ENCODE measurements at regions not wholly inside any gene's neighbourhood (a gene's known extent, or its start where the extent isn't known, plus 50 kb on each side); places are given as distances from the start of the nearest gene placed in this dataset.
"Not testable (repeated sequence)": the region's sequence is repeated elsewhere in the genome, so short reads cannot be mapped to it uniquely, and the experiment has no call there.

DNA sequence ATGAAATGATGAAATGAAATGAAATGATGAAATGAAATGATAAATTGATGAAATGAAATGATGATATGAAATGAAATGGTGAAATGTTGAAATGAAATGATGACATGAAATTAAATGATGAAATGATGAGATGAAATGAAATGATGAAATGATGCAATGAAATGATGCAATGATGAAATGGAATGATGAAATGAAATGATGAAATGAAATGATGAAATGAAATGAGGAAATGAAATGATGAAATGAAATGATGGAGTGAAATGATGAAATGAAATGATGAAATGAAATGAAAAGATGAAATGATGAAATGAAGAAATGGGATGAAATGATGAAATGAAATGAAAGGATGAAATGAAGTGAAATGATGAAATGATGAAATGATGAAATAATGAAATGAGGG lies 558.9 kb downstream of the TP53TG3F start:
- TF ChIP-seq POLR2AphosphoS5 (IDR thresholded peaks at IDR 0.05; ENCODE audit: low read depth, low read length); FOXJ3 (CRISPR knock-in tag; IDR thresholded peaks at IDR 0.05); JUND (IDR thresholded peaks at IDR 0.05); EZH2phosphoT487 (IDR thresholded peaks at IDR 0.05; ENCODE audit: borderline replicate concordance, low read depth); SMC3 (IDR thresholded peaks at IDR 0.05; ENCODE audit: low read depth, low read length); RCOR1 (IDR thresholded peaks at IDR 0.05; ENCODE audit: low read length); CHD2 (IDR thresholded peaks at IDR 0.05; ENCODE audit: low read length, partially characterized antibody); RFX5 (IDR thresholded peaks at IDR 0.05; ENCODE audit: low read length); RAD21 (IDR thresholded peaks at IDR 0.05; ENCODE audit: low read length): not testable (repeated sequence)
- TF ChIP-seq, protein P1, sequence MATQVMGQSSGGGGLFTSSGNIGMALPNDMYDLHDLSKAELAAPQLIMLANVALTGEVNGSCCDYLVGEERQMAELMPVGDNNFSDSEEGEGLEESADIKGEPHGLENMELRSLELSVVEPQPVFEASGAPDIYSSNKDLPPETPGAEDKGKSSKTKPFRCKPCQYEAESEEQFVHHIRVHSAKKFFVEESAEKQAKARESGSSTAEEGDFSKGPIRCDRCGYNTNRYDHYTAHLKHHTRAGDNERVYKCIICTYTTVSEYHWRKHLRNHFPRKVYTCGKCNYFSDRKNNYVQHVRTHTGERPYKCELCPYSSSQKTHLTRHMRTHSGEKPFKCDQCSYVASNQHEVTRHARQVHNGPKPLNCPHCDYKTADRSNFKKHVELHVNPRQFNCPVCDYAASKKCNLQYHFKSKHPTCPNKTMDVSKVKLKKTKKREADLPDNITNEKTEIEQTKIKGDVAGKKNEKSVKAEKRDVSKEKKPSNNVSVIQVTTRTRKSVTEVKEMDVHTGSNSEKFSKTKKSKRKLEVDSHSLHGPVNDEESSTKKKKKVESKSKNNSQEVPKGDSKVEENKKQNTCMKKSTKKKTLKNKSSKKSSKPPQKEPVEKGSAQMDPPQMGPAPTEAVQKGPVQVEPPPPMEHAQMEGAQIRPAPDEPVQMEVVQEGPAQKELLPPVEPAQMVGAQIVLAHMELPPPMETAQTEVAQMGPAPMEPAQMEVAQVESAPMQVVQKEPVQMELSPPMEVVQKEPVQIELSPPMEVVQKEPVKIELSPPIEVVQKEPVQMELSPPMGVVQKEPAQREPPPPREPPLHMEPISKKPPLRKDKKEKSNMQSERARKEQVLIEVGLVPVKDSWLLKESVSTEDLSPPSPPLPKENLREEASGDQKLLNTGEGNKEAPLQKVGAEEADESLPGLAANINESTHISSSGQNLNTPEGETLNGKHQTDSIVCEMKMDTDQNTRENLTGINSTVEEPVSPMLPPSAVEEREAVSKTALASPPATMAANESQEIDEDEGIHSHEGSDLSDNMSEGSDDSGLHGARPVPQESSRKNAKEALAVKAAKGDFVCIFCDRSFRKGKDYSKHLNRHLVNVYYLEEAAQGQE (IDR thresholded peaks at IDR 0.05; ENCODE audit: low read depth, low read length) = not testable (repeated sequence)
- TF ChIP-seq, protein P2, sequence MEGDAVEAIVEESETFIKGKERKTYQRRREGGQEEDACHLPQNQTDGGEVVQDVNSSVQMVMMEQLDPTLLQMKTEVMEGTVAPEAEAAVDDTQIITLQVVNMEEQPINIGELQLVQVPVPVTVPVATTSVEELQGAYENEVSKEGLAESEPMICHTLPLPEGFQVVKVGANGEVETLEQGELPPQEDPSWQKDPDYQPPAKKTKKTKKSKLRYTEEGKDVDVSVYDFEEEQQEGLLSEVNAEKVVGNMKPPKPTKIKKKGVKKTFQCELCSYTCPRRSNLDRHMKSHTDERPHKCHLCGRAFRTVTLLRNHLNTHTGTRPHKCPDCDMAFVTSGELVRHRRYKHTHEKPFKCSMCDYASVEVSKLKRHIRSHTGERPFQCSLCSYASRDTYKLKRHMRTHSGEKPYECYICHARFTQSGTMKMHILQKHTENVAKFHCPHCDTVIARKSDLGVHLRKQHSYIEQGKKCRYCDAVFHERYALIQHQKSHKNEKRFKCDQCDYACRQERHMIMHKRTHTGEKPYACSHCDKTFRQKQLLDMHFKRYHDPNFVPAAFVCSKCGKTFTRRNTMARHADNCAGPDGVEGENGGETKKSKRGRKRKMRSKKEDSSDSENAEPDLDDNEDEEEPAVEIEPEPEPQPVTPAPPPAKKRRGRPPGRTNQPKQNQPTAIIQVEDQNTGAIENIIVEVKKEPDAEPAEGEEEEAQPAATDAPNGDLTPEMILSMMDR (IDR thresholded peaks at IDR 0.05) = not testable (repeated sequence)
